IMR-90 (cell line): ENCODE measurements at regions not wholly inside any gene's neighbourhood (a gene's known extent, or its start where the extent isn't known, plus 50 kb on each side); places are given as distances from the start of the nearest gene placed in this dataset.

Experiments
- BHLHE40 ChIP-seq: fragments of 150-350 bp; IDR thresholded peaks from 2 replicates; pipeline ENCODE4 v1.6.1; 2016; ENCODE audit warnings: mild to moderate bottlenecking, low read depth, low read length
- CEBPB ChIP-seq: IDR thresholded peaks from 2 replicates; pipeline ENCODE4 v1.6.1; 2012; ENCODE audit warnings: low read depth, low read length, improper control_type of control experiment
- CHD1 ChIP-seq: IDR thresholded peaks from 2 replicates; pipeline ENCODE4 v1.6.1; 2012; ENCODE audit warnings: low read depth, low read length, improper control_type of control experiment
- FOS ChIP-seq: fragments of 150-350 bp; IDR thresholded peaks from 2 replicates; pipeline ENCODE4 v1.6.1; 2016; ENCODE audit warnings: low read depth, low read length
- MAZ ChIP-seq: IDR thresholded peaks from 2 replicates; pipeline ENCODE4 v1.6.1; 2012; ENCODE audit warnings: low read depth, mild to moderate bottlenecking, low read length, improper control_type of control experiment, moderate library complexity, borderline replicate concordance
- MXI1 ChIP-seq: IDR thresholded peaks from 2 replicates; pipeline ENCODE4 v1.6.1; 2012; ENCODE audit warnings: low read depth, mild to moderate bottlenecking, low read length, moderate library complexity, borderline replicate concordance
- NFE2L2 ChIP-seq: fragments of 150-350 bp; IDR thresholded peaks from 2 replicates; pipeline ENCODE4 v1.6.1; 2016; ENCODE audit warnings: low read depth, mild to moderate bottlenecking, low read length
- POLR2A ChIP-seq: IDR thresholded peaks from 2 replicates; pipeline ENCODE4 v1.6.1; 2012; ENCODE audit warnings: mild to moderate bottlenecking, low read depth, low read length
- RAD21 ChIP-seq: IDR thresholded peaks from 2 replicates; pipeline ENCODE4 v1.6.1; 2012; ENCODE audit warnings: low read length, improper control_type of control experiment
- RFX5 ChIP-seq: IDR thresholded peaks from 2 replicates; pipeline ENCODE4 v1.8.0; 2012; ENCODE audit warnings: low read depth, mild to moderate bottlenecking, low read length, moderate library complexity
- SMC3 ChIP-seq: fragments of 150-350 bp; IDR thresholded peaks from 2 replicates; pipeline ENCODE4 v1.6.1; 2016; ENCODE audit warnings: low read depth, mild to moderate bottlenecking, antibody characterized with exemption, low read length, moderate library complexity
- USF2 ChIP-seq: fragments of 150-350 bp; IDR thresholded peaks from 2 replicates; pipeline ENCODE4 v1.6.1; 2017; ENCODE audit warnings: mild to moderate bottlenecking, antibody characterized with exemption, low read length, low read depth
- TF ChIP-seq, protein P1 (sequence below): conservative IDR thresholded peaks from 2 replicates; pipeline ENCODE4 v1.5.1; 2012; ENCODE audit warnings: mild to moderate bottlenecking, low read depth, low read length, improper control_type of control experiment

DNA sequence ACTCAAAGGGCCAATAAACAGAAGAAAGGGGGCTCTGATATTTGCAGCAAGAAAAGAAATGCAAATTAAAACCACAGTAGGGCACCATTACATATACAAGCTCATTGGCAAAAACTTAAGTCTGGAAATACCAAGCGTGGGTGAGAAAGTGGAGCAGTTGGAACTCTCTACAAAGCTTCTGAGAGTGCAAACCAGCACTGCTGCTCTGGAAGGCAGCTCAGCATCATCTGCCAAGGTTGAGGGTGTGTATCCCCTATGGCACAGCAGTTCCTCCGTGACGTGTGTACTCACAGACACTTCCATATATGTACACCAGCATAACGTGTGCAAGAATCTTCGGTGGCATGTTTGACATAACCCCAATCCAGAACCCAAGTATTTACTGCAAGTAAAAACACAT, 271.0 kb upstream of the ATP10A start:
- TF ChIP-seq, protein P1, sequence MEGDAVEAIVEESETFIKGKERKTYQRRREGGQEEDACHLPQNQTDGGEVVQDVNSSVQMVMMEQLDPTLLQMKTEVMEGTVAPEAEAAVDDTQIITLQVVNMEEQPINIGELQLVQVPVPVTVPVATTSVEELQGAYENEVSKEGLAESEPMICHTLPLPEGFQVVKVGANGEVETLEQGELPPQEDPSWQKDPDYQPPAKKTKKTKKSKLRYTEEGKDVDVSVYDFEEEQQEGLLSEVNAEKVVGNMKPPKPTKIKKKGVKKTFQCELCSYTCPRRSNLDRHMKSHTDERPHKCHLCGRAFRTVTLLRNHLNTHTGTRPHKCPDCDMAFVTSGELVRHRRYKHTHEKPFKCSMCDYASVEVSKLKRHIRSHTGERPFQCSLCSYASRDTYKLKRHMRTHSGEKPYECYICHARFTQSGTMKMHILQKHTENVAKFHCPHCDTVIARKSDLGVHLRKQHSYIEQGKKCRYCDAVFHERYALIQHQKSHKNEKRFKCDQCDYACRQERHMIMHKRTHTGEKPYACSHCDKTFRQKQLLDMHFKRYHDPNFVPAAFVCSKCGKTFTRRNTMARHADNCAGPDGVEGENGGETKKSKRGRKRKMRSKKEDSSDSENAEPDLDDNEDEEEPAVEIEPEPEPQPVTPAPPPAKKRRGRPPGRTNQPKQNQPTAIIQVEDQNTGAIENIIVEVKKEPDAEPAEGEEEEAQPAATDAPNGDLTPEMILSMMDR: no peak
- TF ChIP-seq USF2 (no peak), POLR2A (no peak), MAZ (no peak), SMC3 (no peak), CEBPB (no peak), NFE2L2 (no peak), MXI1 (no peak), RFX5 (no peak), RAD21 (no peak), BHLHE40 (no peak), FOS (no peak), CHD1 (no peak)
